ENCODE measurements at regions not wholly inside any gene's neighbourhood (a gene's known extent, or its start where the extent isn't known, plus 50 kb on each side); places are given as distances from the start of the nearest gene placed in this dataset.

DNA sequence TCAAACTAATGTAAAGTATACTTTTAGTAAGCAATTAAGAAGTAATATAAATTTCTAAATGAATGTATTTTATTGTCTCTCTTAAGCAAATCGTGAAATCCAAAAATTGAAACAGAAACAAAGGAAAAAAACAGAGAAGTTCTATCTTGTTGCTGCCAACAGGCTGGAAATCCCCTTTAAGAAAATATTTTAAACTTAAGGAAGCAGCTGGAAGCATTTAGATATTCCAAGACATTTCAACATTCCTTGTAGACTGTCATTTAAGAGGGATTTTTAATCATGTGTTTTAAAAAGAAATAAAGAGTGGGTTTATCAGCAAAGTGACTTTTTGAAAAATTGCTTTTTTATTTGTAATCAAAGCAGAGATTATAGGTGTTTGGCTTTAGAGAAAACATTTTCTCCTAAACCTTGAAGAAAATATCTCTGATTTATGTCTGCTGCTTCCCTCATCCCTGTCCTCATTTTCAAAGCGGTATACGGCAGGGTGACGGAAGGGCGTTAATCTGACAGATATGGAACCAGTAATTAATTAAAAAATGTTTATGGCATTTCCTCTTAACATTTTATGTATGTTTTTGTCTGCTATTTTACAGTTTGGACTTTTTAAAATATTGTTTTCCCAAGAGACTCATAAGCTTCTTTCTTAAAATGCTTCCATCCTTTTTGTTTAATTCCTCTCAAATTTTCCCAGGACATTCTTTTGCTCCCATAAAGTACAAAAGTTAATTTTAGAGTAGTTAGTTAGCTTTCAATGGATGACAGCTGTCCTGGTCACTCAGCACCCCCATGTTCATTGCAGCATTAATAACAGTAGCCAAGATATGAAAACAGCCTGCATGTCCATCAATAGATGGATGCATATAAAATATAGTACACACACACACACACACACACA is 245.6 kb downstream of the LURAP1L start:
- Mint-ChIP-seq H3K4me3 (no peak overlapping the region), H3K9me3 (peaks cover 2 to 34% (median 9%) of the 10 kb centered on the region in 8 donors), H3K27me3 (no peaks in the 10 kb centered on the region), H3K36me3 (no peaks in the 10 kb centered on the region), H3K27ac (no peak overlapping the region), H3K4me1 (no peaks in the 10 kb centered on the region)
- DNase-seq = no peak
- Histone ChIP-seq H3K4me3 (ENCODE audit: low read length in 2 of 2) (no peak overlapping the region), H3K27me3 (ENCODE audit: insufficient read depth, low read length) (no peaks in the 10 kb centered on the region), H3K27ac (ENCODE audit: low read depth, low read length) (no peak overlapping the region), H3K4me1 (ENCODE audit: insufficient read depth, low read length) (no peaks in the 10 kb centered on the region), H3K9me3 (ENCODE audit: control insufficient read depth in 1 of 2, low read length in 2 of 2) (no peaks in the 10 kb centered on the region), H3K36me3 (ENCODE audit: insufficient read depth, low read length) (no peaks in the 10 kb centered on the region)
- intact Hi-C loops (cut with micrococcal nuclease) = no loop called here
- POLR2A ChIA-PET (ENCODE audit: partially characterized antibody) = no interaction called here
- CTCF ChIA-PET (ENCODE audit: partially characterized antibody) = no interaction called here

DNA sequence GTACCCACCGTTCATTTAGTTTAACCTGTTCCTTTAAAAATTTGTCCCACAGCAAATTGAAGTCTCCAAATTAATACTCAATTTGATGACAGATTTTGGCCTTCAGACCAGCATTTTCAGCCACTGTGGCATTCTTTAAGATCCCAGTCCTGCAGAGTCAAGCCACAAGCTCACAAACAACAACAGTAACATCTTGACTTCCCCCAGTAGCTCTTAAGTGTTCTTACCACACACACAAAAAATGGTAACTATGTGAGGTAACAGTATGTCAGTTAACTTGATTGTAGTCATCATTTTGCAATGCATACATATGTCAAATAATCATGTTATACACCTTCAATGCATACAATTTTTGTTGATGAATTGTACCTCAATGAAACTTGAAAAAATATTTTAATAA is 247.9 kb downstream of the LURAP1L start:
- peaks cover 4 to 40% (median 16%) of the 10 kb centered on the region in 8 donors for H3K9me3 Mint-ChIP-seq
- H3K4me3 Mint-ChIP-seq = no peak overlapping the region
- DNase-seq = no peak
- ChIA-PET POLR2A (ENCODE audit: partially characterized antibody) (no interaction called here), CTCF (ENCODE audit: partially characterized antibody) (no interaction called here)
- intact Hi-C loops (cut with micrococcal nuclease) = no loop called here
- Histone ChIP-seq H3K4me1 (ENCODE audit: insufficient read depth, low read length) (no peaks in the 10 kb centered on the region), H3K9me3 (ENCODE audit: control insufficient read depth in 1 of 2, low read length in 2 of 2) (no peaks in the 10 kb centered on the region), H3K27ac (ENCODE audit: low read depth, low read length) (no peak overlapping the region), H3K4me3 (ENCODE audit: low read length in 2 of 2) (no peak overlapping the region), H3K27me3 (ENCODE audit: insufficient read depth, low read length) (no peaks in the 10 kb centered on the region), H3K36me3 (ENCODE audit: insufficient read depth, low read length) (no peaks in the 10 kb centered on the region)
- no peaks in the 10 kb centered on the region for H3K27me3 Mint-ChIP-seq
- no peaks in the 10 kb centered on the region for H3K36me3 Mint-ChIP-seq
- no peaks in the 10 kb centered on the region for H3K4me1 Mint-ChIP-seq
- no peak overlapping the region for H3K27ac Mint-ChIP-seq

DNA sequence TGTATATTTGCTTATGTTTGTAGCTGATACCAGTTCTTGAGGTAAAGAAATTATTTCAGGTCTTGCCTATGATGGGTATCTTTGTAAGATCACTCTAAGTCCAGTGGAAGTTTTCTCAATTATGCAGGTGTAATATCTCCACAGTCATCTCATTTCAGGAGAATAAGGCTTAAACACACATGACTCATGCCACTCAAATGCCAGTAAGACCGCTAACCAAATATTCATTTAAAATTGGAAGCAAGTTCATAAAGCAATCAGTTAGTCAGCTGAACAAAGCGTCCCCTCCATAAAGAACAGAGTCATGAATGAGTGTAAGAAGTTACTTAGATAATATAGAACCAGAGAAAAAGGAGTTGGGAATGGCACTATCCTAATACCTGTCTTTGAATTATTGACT is 248.7 kb downstream of the LURAP1L start:
- Histone ChIP-seq H3K4me3 (ENCODE audit: low read length in 2 of 2) (no peak overlapping the region), H3K27ac (ENCODE audit: low read depth, low read length) (no peak overlapping the region), H3K36me3 (ENCODE audit: insufficient read depth, low read length) (no peaks in the 10 kb centered on the region), H3K27me3 (ENCODE audit: insufficient read depth, low read length) (no peaks in the 10 kb centered on the region), H3K4me1 (ENCODE audit: insufficient read depth, low read length) (no peaks in the 10 kb centered on the region), H3K9me3 (ENCODE audit: control insufficient read depth in 1 of 2, low read length in 2 of 2) (no peaks in the 10 kb centered on the region)
- Mint-ChIP-seq H3K27me3 (no peaks in the 10 kb centered on the region), H3K36me3 (no peaks in the 10 kb centered on the region), H3K27ac (no peak overlapping the region), H3K4me1 (no peaks in the 10 kb centered on the region), H3K4me3 (no peak overlapping the region), H3K9me3 (peaks cover 4 to 40% (median 15%) of the 10 kb centered on the region in 8 donors)
- ChIA-PET POLR2A (ENCODE audit: partially characterized antibody) (no interaction called here), CTCF (ENCODE audit: partially characterized antibody) (no interaction called here)
- intact Hi-C loops (cut with micrococcal nuclease) = no loop called here
- no peak for DNase-seq

GRCh38 chr9:13026956-13027355 is 252.1 kb downstream of the LURAP1L start:
- intact Hi-C loops (cut with micrococcal nuclease) = no loop called here
- H3K27me3 Mint-ChIP-seq = no peaks in the 10 kb centered on the region
- no peaks in the 10 kb centered on the region for H3K9me3 ChIP-seq (ENCODE audit: control insufficient read depth in 1 of 2, low read length in 2 of 2)
- H3K27ac Mint-ChIP-seq = no peak overlapping the region
- POLR2A ChIA-PET (ENCODE audit: partially characterized antibody) = no interaction called here
- H3K4me1 ChIP-seq (ENCODE audit: insufficient read depth, low read length) = no peaks in the 10 kb centered on the region
- DNase-seq = no peak
- no peaks in the 10 kb centered on the region for H3K36me3 ChIP-seq (ENCODE audit: insufficient read depth, low read length)
- no peaks in the 10 kb centered on the region for H3K4me1 Mint-ChIP-seq
- H3K27ac ChIP-seq (ENCODE audit: low read depth, low read length) = no peak overlapping the region
- no peaks in the 10 kb centered on the region for H3K27me3 ChIP-seq (ENCODE audit: insufficient read depth, low read length)
- no peak overlapping the region for H3K4me3 Mint-ChIP-seq
- peaks cover 3 to 31% (median 20%) of the 10 kb centered on the region in 8 donors for H3K9me3 Mint-ChIP-seq
- CTCF ChIA-PET (ENCODE audit: partially characterized antibody) = no interaction called here
- no peak overlapping the region for H3K4me3 ChIP-seq (ENCODE audit: low read length in 2 of 2)
- H3K36me3 Mint-ChIP-seq = no peaks in the 10 kb centered on the region

- intact Hi-C loops (cut with micrococcal nuclease) = no loop called here
- no peaks in the 10 kb centered on the region for H3K9me3 ChIP-seq (ENCODE audit: control insufficient read depth in 1 of 2, low read length in 2 of 2)
- H3K27ac ChIP-seq (ENCODE audit: low read depth, low read length) = no peak overlapping the region
- Mint-ChIP-seq H3K9me3 (peaks cover under 1 to 31% (median 21%) of the 10 kb centered on the region in 8 donors), H3K27ac (no peak overlapping the region), H3K4me1 (no peaks in the 10 kb centered on the region), H3K4me3 (no peak overlapping the region), H3K27me3 (no peaks in the 10 kb centered on the region), H3K36me3 (no peaks in the 10 kb centered on the region)
- no peaks in the 10 kb centered on the region for H3K4me1 ChIP-seq (ENCODE audit: insufficient read depth, low read length)
- H3K36me3 ChIP-seq (ENCODE audit: insufficient read depth, low read length) = no peaks in the 10 kb centered on the region
- ChIA-PET POLR2A (ENCODE audit: partially characterized antibody) (no interaction called here), CTCF (ENCODE audit: partially characterized antibody) (no interaction called here)
- H3K4me3 ChIP-seq (ENCODE audit: low read length in 2 of 2) = no peak overlapping the region
- H3K27me3 ChIP-seq (ENCODE audit: insufficient read depth, low read length) = no peaks in the 10 kb centered on the region
- DNase-seq = no peak
Measured at GRCh38 chr9:13027879-13028278, 251.6 kb downstream of the MPDZ start.

- H3K4me3 ChIP-seq (ENCODE audit: low read length in 2 of 2) = no peak overlapping the region
- CTCF ChIA-PET (ENCODE audit: partially characterized antibody) = no interaction called here
- intact Hi-C loops (cut with micrococcal nuclease) = no loop called here
- H3K4me1 Mint-ChIP-seq = no peaks in the 10 kb centered on the region
- no peaks in the 10 kb centered on the region for H3K9me3 ChIP-seq (ENCODE audit: control insufficient read depth in 1 of 2, low read length in 2 of 2)
- no peak overlapping the region for H3K27ac Mint-ChIP-seq
- H3K36me3 Mint-ChIP-seq = no peaks in the 10 kb centered on the region
- H3K9me3 Mint-ChIP-seq = peaks cover 2 to 23% (median 12%) of the 10 kb centered on the region in 8 donors
- no peaks in the 10 kb centered on the region for H3K4me1 ChIP-seq (ENCODE audit: insufficient read depth, low read length)
- DNase-seq = no peak
- no peaks in the 10 kb centered on the region for H3K27me3 ChIP-seq (ENCODE audit: insufficient read depth, low read length)
- POLR2A ChIA-PET (ENCODE audit: partially characterized antibody) = no interaction called here
- no peaks in the 10 kb centered on the region for H3K27me3 Mint-ChIP-seq
- H3K36me3 ChIP-seq (ENCODE audit: insufficient read depth, low read length) = no peaks in the 10 kb centered on the region
- H3K4me3 Mint-ChIP-seq = no peak overlapping the region
- H3K27ac ChIP-seq (ENCODE audit: low read depth, low read length) = no peak overlapping the region
Measured at GRCh38 chr9:13032585-13032984, 246.9 kb downstream of the MPDZ start.

GRCh38 chr9:13033959-13034693 is 245.4 kb downstream of the MPDZ start:
- Mint-ChIP-seq H3K4me3 (no peak overlapping the region), H3K36me3 (no peaks in the 10 kb centered on the region), H3K27ac (no peak overlapping the region), H3K27me3 (no peaks in the 10 kb centered on the region), H3K9me3 (peaks cover 0 to 23% (median 11%) of the 10 kb centered on the region in 8 donors), H3K4me1 (no peaks in the 10 kb centered on the region)
- no peak for DNase-seq
- intact Hi-C loops (cut with micrococcal nuclease) = no loop called here
- ChIA-PET POLR2A (ENCODE audit: partially characterized antibody) (no interaction called here), CTCF (ENCODE audit: partially characterized antibody) (no interaction called here)
- no peak overlapping the region for H3K27ac ChIP-seq (ENCODE audit: low read depth, low read length)
- no peaks in the 10 kb centered on the region for H3K27me3 ChIP-seq (ENCODE audit: insufficient read depth, low read length)
- H3K4me3 ChIP-seq (ENCODE audit: low read length in 2 of 2) = no peak overlapping the region
- no peaks in the 10 kb centered on the region for H3K4me1 ChIP-seq (ENCODE audit: insufficient read depth, low read length)
- no peaks in the 10 kb centered on the region for H3K36me3 ChIP-seq (ENCODE audit: insufficient read depth, low read length)
- no peaks in the 10 kb centered on the region for H3K9me3 ChIP-seq (ENCODE audit: control insufficient read depth in 1 of 2, low read length in 2 of 2)
